Activated CD4-positive, alpha-beta T cell treated with anti-CD3 and anti-CD28 coated beads for 24 hours (primary cell): ENCODE measurements at regions not wholly inside any gene's neighbourhood (a gene's known extent, or its start where the extent isn't known, plus 50 kb on each side); places are given as distances from the start of the nearest gene placed in this dataset.

Experiments used
- DNase-seq, 2 donors: peaks; one replicate each; pipeline ENCODE4 v3.0.0-alpha.2; 2020; ENCODE audit warnings: low read depth in 2 of 2

DNA sequence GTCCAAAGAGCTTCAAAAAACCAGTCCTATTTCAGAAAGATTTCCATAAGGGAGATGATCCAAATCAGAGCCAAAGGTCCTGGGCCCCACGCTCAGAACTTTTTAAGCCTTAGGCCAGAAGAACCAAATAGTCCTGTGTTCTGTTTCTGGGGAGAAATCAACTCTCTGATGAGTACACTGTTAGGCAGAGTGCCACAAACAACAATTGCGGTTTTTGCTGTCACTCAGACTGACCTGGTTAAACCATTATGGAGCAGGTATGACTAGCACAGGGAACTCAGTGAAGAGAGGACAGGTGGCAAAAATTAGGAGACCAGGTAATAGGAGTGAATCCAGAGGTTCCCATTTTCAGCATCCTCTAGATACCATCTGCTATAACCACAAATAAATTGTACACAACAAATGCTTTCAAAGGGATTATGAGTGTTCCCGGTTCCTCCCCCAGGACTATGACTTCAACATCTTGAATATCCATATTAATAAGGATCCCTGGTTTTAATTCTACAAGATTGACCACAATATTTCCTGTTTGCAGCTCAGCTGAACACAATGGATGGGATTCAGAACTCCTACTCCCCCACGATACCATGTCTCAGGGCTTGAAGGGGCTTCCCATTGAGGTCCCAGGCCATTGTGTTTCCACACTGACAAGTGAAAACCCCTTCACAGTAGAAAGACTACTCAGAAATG lies 52.1 kb upstream of the FREM1 start:
- no peak for DNase-seq

DNA sequence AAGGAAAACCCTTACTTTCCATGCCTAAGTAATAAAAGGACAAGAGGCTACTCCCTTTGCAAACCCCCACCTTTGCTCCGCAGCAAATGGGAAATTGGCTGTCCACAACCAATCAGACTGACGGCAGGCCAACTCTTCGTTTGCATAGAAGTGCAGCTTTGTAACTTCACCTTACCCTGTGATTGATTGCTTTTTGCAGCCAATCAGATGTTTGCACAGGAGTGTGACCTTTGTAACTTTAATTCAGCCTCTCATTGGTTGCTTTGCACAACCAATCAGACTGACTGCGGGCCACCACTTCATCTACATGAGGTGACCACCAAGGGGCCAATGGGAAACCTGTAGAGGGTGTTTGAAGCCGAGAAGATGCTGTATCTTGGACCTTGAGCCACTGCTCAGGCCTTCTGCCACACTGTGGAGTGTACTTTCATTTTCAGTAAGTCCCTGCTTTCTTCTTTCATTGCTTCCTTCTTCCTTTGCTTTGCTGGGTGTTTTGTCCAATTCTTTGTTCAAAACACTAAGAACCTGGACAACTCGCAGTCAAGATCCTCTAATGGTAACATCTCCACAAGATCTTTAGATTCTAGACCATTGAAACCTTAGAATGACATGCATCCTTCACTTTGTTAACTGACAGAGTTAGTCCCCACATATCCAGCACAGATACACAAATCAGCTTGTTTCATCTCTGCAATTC lies 51.3 kb upstream of the FREM1 start:
- DNase-seq, result no peak

DNA sequence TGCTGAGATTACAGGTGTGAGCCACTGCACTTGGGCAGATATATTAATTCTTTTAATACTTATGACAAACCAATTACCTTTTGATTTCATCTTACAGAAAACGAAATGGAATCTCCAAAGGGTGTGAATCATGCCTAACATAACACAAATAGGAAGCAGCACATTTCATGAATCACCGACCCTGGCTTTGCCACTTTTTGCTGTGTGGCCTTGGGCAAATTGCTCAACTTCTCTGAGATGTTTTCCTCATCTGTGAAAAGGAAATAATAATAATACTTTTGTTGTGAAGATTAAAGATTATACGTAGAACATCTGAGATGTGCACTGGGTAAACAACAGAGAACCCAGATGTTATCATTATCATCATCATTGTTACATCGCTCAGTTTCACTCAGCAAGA lies 50.7 kb upstream of the FREM1 start:
- DNase-seq, result no peak
